Sigmoid colon (tissue), 4 donors: ENCODE measurements at regions not wholly inside any gene's neighbourhood (a gene's known extent, or its start where the extent isn't known, plus 50 kb on each side); places are given as distances from the start of the nearest gene placed in this dataset.

ENCODE experiments used
- CTCF ChIP-seq, 4 experiments: fragments of 450-650 bp in 3 of 4; fragments of 200-600 bp in 1 of 4; IDR thresholded peaks; one replicate each; pipeline ENCODE4 v1.5.1; 2016 to 2019; ENCODE audit warnings: antibody characterized with exemption in 4 of 4, mild to moderate bottlenecking in 3 of 4, moderate library complexity in 2 of 4
- EP300 ChIP-seq, 4 donors: sonication (generic); formaldehyde crosslinking; IDR thresholded peaks; one replicate each; pipeline ENCODE4 v1.6.1; 2017; ENCODE audit warnings: antibody characterized with exemption in 4 of 4
- POLR2A ChIP-seq, 2 donors: fragments of 450-650 bp; IDR thresholded peaks; one replicate each; pipeline ENCODE4 v1.6.1; 2016; ENCODE audit warnings: antibody characterized with exemption in 2 of 2, mild to moderate bottlenecking in 2 of 2, moderate library complexity in 2 of 2
- POLR2AphosphoS5 ChIP-seq, 4 donors: sonication (generic); formaldehyde crosslinking; IDR thresholded peaks; one replicate each; pipeline ENCODE4 v1.6.1; 2017; ENCODE audit warnings: antibody characterized with exemption in 4 of 4

GRCh38 chr20:47953471-47953870 is 168.2 kb upstream of the SULF2 start:
- TF ChIP-seq CTCF (IDR thresholded peaks at IDR 0.05) (no peak), POLR2A (IDR thresholded peaks at IDR 0.05) (no peak), EP300 (IDR thresholded peaks at IDR 0.05) (no peak), POLR2AphosphoS5 (IDR thresholded peaks at IDR 0.05) (no peak)
